Bronchial epithelial cell (primary cell): ENCODE measurements at regions not wholly inside any gene's neighbourhood (a gene's known extent, or its start where the extent isn't known, plus 50 kb on each side); places are given as distances from the start of the nearest gene placed in this dataset.

Experiments
- DNase-seq: peaks from one replicate; pipeline ENCODE4 v3.0.0-alpha.2; 2010; ENCODE audit warnings: low read depth
- FAIRE-seq: peaks from 2 replicates; lab custom pipeline; 2011; peaks lifted over from hg19 to GRCh38; lab: Jason Lieb, UNC
- H3K27me3 ChIP-seq: 2 replicates; pipeline ENCODE4 v1.5.1; 2011; ENCODE audit warnings: low read length; ENCODE audit not compliant: control insufficient read depth, insufficient read depth
- H3K36me3 ChIP-seq: 2 replicates; pipeline ENCODE4 v1.5.1; 2011; ENCODE audit warnings: low read length; ENCODE audit not compliant: control insufficient read depth, insufficient read depth
- H3K4me3 ChIP-seq: 2 replicates; pipeline ENCODE4 v1.5.1; 2011; ENCODE audit warnings: mild to moderate bottlenecking, low read depth, low read length, control low read depth
- CTCF ChIP-seq: IDR thresholded peaks from 2 replicates; pipeline ENCODE4 v1.5.1; 2011; ENCODE audit warnings: mild to moderate bottlenecking, moderate library complexity, low read length, control low read depth, inconsistent platforms; ENCODE audit not compliant: insufficient read depth, severe bottlenecking

GRCh38 chr2:14263053-14263452 is 369.5 kb upstream of the LRATD1 start:
- no peak for TF ChIP-seq CTCF
- no peak for DNase-seq
- Histone ChIP-seq H3K4me3 (no peak overlapping the region), H3K36me3 (no peaks in the 10 kb centered on the region), H3K27me3 (no peaks in the 10 kb centered on the region)
- FAIRE-seq: no peak

DNA sequence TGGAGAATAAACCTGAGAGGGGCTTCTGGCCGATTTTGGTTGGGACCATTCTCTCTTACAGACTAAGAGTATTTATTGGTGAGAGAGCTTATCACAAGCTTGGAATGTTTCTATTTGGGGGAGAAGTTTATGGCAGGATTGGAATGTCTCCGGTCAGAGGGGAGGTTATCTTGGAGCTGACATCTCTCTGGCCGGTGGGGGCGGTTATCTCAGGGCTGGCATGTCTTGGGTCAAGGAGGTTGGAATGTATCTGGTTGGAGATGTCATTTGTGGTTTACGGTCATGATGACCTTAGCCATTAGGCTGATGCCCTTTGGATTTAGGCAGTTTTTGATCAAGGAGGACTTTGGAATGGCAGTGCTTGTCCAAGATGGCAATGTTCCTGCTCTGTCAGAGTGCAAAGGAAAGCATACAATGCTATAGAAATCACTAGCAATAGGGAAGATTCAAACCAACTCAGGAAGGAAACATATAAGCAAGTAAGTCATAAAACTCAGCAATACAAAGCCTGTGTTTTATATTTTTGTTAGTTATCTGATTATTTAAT is 362.4 kb upstream of the LRATD1 start:
- no peak for TF ChIP-seq CTCF
- Histone ChIP-seq H3K27me3 (no peaks in the 10 kb centered on the region), H3K4me3 (no peak overlapping the region), H3K36me3 (no peaks in the 10 kb centered on the region)
- DNase-seq (no peak), FAIRE-seq (peak; percentile 28)

DNA sequence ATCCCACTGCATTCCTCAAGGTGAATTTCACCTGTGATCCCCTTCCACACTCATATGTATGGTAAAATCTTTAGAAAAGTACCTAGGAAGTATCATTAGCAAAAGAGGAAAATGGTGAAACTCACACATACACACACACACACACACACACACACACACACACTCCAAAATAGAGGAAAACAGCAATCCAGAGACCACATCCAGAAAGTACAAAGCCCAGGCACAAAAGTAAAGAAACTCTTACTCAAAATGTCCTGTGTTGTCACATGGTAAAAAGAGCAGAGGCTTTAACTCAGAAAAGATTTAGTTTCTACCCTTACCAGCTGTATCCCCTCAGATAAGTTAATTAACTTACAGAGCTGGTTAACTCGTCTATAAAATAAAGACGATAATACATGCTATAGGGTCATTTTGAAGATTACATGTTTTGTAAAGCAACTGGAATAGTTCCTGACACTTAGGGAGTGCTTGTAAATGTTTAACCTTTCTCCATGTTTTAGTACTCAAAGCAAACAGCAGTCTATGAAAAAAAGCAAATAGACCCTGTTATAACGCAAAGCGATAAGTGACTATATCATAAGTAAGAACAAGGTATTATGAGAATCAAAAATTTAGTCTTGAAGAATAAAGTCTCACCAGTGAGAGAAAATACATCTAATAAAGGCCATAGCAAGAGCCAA is 360.0 kb upstream of the LRATD1 start:
- no peak for FAIRE-seq
- DNase-seq: no peak
- H3K27me3 ChIP-seq: no peaks in the 10 kb centered on the region
- TF ChIP-seq CTCF: no peak
- H3K36me3 ChIP-seq: no peaks in the 10 kb centered on the region
- H3K4me3 ChIP-seq: no peak overlapping the region

DNA sequence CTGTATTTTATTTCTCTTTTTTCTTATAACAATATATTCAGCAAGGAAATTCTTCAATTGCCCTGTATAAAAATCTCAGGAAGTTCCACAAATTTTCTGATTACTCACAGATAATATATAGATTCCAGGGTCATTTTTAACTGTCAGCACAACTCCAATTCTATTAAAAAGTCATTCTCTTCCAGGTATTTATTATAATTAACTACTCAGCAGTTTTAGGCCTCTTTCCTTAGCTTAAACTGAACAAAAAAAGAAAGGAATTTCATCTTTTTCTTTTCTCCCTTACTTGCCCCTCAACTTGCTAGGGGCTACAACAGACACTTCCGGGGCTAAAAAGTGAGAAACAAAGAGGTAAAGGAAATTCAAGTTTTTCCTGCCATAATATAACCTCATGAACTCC is 358.9 kb upstream of the LRATD1 start:
- DNase-seq: no peak
- H3K27me3 ChIP-seq: no peaks in the 10 kb centered on the region
- no peak for FAIRE-seq

GRCh38 chr2:14284244-14284643 is 348.3 kb upstream of the LRATD1 start:
- H3K27me3 ChIP-seq: no peaks in the 10 kb centered on the region
- DNase-seq (no peak), FAIRE-seq (no peak)
- no peaks in the 10 kb centered on the region for H3K36me3 ChIP-seq
- TF ChIP-seq CTCF: no peak
- H3K4me3 ChIP-seq: no peak overlapping the region

More for the DNA sequence above, 358.9 kb upstream of the LRATD1 start:
- TF ChIP-seq CTCF: no peak
- H3K36me3 ChIP-seq: no peaks in the 10 kb centered on the region
- no peak overlapping the region for H3K4me3 ChIP-seq
